HG02763 (cell line): ENCODE measurements at regions not wholly inside any gene's neighbourhood (a gene's known extent, or its start where the extent isn't known, plus 50 kb on each side); places are given as distances from the start of the nearest gene placed in this dataset.

Experiments
- ATAC-seq: cut with Tn5 transposase; IDR thresholded peaks from one replicate; pipeline ENCODE4 v1.9.1; 2021; ENCODE audit warnings: mild to moderate bottlenecking, moderate library complexity; ENCODE audit not compliant: unreplicated experiment

DNA sequence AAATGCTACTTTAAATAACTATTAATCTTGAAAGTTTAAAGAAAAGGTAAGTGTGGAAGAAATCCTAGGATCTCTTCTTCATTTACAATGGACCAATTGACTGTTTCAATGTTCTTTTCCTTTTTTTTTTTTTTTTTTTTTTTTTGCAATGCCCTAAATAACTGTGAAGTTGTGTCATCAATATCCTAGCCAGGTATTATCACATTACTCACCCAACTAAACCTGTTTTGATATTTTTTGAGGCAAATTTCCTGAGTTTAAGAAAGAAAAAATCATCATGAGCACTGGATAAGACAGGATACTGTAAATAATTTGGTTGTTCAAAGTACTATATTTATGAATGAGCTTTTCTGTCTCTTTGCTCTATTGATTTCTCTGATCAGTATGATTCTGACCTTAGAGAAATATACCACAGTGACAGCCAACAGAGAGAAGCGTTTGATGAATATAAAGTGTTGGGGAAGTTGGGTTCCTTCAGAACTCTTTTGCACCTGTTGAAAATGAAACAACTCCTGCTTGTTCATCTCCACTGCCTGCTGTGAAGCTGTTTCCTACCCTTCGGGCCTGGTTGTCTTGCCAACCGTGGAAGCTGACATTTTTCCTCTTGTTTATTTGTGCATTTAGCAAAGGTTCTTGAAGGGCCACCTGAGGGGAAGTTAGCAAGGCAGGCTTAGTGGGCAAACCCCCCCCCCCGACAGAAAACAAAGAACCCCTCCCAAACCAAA is 1220.5 kb upstream of the SLC10A2 start:
- ATAC-seq = no peak

GRCh38 chr13:104281910-104282309 is 1215.7 kb upstream of the SLC10A2 start:
- ATAC-seq = no peak

DNA sequence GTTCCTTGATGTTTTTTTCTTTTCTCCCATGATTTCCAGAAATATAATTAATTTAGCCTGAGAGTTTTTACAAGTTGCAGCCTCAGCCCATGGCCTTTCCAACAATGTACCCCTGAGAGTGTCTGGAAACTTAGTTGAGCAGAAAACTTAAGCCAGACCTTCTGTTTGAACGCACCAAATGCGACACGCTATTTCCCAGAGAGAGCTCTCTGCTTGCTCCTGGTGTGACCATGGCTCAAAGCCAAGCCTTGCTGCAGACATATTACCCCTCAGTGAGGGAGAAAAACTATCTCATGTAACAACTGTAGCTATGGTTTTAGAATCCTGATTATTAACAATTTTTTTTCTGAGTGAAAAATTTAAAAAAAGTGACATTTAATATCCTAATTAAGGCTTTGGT is 1204.5 kb upstream of the SLC10A2 start:
- ATAC-seq = no peak

DNA sequence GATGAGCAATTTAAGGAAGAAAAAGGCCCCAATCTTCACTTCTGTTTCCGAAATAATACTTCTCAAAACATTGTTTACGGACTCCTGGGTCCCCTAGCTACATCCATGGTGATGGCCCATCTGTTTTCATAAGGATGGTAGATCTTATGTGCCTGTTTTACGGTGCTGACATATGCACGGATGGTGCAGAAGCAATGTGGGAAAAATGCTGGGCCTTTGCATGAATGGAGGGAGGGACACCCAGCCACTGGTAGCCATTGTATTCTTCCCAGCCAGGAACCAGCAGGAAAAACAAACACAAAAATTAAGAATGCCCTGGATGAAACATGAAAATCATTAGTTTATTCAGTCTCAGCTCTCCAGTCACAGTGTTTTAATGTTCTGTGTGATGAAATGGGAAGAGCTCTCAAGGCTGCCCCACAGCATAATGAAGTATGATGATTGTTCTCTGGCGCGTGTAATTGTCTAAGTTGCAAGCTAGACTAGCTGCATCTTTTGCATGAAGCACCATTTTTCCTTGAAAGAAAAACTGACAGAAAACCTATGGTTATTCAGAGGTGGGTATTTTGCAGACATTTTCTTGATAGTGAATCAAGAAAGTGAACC is 1201.1 kb upstream of the SLC10A2 start:
- no peak for ATAC-seq

DNA sequence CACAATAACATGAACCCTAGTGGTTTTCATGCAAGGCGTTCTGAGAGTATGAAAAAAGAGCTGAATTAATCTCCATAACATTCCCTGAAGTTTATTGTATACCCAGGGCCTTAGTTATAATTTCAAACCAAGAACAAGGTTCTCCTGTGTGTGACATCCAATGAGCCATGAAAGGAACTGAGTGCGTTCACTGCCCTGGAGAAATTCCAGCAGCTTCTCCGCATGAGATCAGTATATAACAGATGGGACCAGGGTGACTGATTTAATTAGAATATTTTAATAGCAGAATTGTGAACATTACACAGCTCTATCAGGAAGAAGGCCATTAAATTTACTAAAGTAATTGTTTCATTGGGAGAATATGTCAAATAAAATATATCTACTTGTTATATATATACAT is 1190.5 kb upstream of the SLC10A2 start:
- ATAC-seq = no peak

DNA sequence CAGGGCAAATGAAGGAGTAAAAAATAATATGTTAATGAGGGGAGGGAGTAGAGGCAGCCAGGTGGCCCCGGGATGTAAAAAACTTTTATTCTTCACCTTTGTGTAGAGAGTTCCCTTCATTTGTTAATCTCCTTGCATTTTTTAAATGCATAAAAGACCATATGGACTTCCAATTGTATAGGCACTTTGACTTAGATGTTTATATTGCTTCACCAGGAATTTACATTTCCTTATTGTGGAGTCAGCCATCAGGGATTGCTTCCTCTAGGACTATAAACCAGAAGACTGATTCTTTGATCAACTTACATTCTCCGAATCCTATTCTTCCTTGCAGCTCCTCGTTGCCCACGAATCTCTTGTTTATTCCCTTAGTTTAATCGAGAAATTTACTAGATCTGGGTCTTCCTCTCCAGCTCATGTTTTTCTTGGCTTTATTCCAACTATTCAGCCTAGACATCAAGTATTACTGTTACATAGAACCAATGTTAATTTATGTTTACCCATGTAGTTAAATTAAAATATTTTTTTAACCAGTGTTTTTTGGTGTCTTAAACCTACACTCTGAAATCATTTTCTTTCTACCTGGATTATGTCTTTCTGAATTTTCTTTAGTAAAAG is 1187.0 kb upstream of the SLC10A2 start:
- no peak for ATAC-seq

DNA sequence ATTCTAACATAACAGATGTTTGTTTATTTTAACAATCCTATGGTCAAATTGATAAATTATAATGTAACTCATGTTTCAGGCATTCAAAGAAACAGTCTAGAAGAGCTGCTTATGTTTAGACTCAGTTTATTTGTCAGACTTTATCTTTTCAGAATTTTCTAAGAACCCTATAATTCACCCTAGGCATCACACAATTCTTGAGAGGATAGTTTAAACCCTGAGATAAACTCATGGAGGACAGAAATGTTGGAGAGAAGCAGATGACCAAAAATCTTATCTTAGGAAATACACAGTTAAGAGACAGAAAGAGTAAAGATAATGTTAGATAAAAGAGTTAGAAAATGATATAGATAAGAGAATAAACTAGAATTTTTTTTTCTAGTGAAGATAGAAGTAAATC is 1185.7 kb upstream of the SLC10A2 start:
- no peak for ATAC-seq

DNA sequence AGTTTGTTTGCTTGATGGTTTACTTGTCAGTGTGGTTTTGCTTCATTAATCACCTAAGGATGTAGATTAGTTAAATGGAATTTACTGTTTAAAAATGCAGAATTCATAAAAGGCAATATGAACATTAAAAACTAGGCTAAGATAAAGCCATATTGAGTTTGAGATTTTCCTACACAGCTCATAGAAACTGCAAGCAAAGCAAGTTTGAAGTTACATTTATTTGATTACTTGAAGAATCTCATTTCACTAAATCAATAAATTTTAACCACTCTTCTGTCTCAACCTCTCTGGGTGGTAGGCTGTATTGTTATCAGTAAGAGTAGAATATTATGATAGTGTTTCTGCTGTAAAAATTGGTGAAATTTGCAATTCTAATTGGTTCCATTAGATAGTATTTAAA is 1180.7 kb upstream of the SLC10A2 start:
- ATAC-seq = no peak

DNA sequence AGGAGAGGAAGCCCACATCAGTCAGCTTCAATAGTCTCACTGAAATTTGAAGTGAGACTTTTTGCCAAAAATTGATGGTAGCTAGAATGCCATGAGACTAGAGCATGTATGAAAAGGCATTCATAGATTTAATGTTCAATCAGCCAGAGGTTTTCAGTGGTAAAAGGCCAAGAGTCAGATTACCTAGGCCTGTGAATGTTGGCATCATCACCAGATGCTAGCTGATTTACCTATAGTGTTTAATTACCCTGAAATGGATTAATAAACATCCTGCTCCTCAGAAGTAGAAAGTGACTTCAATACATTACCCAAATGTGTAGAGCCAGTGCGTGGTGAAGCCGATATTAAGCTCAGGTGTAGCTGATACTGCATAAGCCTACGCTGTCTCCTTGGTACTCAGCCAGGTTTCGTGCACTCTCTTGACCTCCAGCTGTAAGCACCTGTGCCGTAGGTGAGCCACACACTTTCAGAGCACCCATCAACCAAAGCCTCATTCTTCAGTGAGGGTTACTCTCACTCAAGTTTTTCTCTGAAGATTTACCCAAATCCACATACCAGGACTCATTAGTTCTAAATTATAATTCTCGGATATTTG is 1140.3 kb upstream of the SLC10A2 start:
- no peak for ATAC-seq

- ATAC-seq = no peak
These were observed 1138.0 kb upstream of the SLC10A2 start for GRCh38 chr13:104204177-104204576.

DNA sequence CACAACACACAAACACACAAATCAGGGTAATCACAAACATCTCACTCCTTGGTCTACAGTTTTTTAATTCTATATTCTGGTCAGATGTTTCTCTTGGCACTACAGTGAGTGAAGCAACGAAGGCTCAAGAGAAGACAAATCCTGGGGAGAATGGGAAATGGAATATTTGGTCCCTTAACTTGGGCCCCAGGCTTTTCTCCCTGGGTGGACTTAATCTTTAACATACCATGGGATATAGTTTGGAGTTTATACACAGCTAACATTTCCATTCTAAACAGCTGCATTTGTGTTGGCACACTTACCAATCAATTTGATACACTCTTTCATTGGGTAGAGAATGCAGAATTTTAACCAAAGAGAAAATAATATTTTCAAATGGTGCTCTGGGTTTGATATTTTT is 1132.6 kb upstream of the SLC10A2 start:
- no peak for ATAC-seq

DNA sequence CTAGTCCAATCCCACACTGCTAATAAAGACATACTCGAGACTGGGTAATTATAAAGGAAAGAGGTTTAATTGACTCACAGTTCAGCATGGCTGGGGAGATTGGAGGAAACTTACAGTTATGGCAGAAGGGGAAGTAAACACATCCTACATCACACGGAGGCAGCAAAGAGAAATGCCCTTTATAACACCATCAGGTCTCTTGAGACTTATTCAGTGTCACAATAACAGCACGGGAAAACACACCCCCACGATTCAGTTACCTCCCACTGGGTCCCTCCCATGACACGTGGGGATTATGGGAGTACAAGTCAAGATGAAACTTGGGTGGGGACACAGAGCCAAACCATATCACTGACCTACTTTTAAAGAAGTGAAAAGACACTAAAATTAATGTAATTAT is 1130.4 kb upstream of the SLC10A2 start:
- no peak for ATAC-seq

GRCh38 chr13:104181526-104182231 is 1115.5 kb upstream of the SLC10A2 start:
- ATAC-seq = no peak

GRCh38 chr13:104170980-104171555 is 1104.9 kb upstream of the SLC10A2 start:
- ATAC-seq = no peak

- no peak for ATAC-seq
These were observed 1097.8 kb upstream of the SLC10A2 start for GRCh38 chr13:104163866-104164630.

- no peak for ATAC-seq
These were observed 1094.3 kb upstream of the SLC10A2 start for GRCh38 chr13:104160536-104160935.

GRCh38 chr13:104143760-104144416 is 1077.7 kb upstream of the SLC10A2 start:
- ATAC-seq = no peak

DNA sequence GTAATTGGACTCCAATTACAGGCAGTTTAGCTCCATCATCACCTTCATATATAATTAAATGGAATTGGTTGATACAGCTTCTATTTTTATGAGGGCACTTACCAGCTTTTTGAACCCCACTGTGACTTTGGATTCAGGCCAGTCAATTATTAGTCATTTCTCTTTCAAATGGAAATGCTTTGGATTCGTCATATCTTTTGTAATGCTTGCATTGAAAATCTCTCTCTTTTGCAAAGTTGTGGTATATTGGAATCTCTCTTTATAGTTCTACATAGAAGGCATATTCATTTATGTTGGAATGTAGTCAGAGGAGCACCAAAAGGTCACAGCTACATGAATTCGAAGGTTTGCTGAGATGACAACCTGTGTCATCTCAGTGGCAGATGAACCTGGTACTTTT is 1074.3 kb upstream of the SLC10A2 start:
- ATAC-seq = no peak

DNA sequence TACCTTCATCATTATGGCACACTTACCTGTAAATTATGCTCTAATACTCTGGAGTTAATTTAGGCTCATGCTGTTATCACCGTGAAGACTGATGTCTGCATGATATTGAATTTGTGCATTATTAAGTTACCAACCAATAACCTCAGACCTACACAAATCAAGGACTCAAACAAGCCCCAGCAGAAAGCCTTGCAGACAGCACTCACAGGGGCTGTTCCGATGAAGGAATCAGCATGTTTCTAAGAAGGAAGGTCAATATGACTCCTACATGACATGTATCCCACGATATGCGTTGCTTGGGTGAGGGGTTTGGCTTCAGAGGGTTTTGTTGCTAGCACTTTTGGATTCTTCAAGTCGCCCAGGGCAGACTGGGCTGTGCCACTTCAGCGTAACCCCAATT is 1071.2 kb upstream of the SLC10A2 start:
- ATAC-seq = no peak

DNA sequence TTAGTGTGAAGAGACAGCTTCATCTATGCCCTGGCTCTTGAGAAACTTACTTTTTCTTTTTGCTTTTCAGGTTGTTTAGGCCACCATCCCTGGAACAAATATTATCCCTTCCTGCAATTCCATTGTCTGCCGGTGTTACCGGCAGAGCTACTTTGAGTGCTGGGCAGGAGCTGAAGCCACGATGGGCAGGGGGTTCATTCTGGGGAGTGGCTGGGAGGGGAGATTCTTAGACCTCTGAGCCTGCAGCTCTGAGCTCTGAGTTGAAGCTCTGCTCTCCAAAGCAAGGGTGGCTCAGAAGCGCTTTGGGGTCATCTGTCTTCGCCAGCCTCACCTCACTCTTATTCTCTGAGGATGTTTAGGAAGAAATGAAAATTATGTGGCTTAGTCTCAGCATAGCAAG is 1066.6 kb upstream of the SLC10A2 start:
- no peak for ATAC-seq
